Keratinocyte (primary cell): ENCODE measurements at regions not wholly inside any gene's neighbourhood (a gene's known extent, or its start where the extent isn't known, plus 50 kb on each side); places are given as distances from the start of the nearest gene placed in this dataset.

Source experiments
- DNase-seq: peaks from one replicate; pipeline ENCODE4 v3.0.0-alpha.2; 2011; ENCODE audit warnings: low read depth, missing footprints, low spot score
- FAIRE-seq: peaks from 2 replicates; lab custom pipeline; 2011; peaks lifted over from hg19 to GRCh38; lab: Jason Lieb, UNC
- H2AFZ ChIP-seq: 2 replicates; pipeline ENCODE4 v1.6.0; 2012; ENCODE audit warnings: low read length, control low read depth, inconsistent platforms; ENCODE audit not compliant: control insufficient read depth
- H3K27ac ChIP-seq: 2 replicates; pipeline ENCODE4 v1.5.1; 2011; ENCODE audit warnings: low read length; ENCODE audit not compliant: control insufficient read depth, insufficient read depth
- H3K27me3 ChIP-seq: 3 replicates; pipeline ENCODE4 v1.6.0; 2011; ENCODE audit warnings: low read length; ENCODE audit not compliant: control insufficient read depth, insufficient read depth; ENCODE audit errors: extremely low read depth
- H3K36me3 ChIP-seq, 2 experiments: 2 replicates in 1 of 2; 3 replicates in 1 of 2; pipeline ENCODE4 v1.5.1; 2011; ENCODE audit warnings: low read length in 2 of 2, mild to moderate bottlenecking in 1 of 2; ENCODE audit not compliant: control insufficient read depth in 2 of 2, insufficient read depth in 2 of 2; ENCODE audit errors: extremely low read depth in 1 of 2
- H3K4me1 ChIP-seq: 3 replicates; pipeline ENCODE4 v1.5.1; 2011; ENCODE audit warnings: low read length; ENCODE audit not compliant: control insufficient read depth, insufficient read depth; ENCODE audit errors: extremely low read depth
- H3K4me2 ChIP-seq: 3 replicates; pipeline ENCODE4 v1.6.0; 2011; ENCODE audit warnings: low read depth, low read length; ENCODE audit not compliant: control insufficient read depth, insufficient read depth; ENCODE audit errors: extremely low read depth
- H3K4me3 ChIP-seq, 3 experiments: fragments of 200-600 bp in 1 of 3; sonication (generic) in 1 of 3; 2 replicates in 2 of 3; 3 replicates in 1 of 3; pipeline ENCODE4 v1.5.1; 2011 to 2016; ENCODE audit warnings: low read length in 3 of 3, mild to moderate bottlenecking in 3 of 3, control low read depth in 2 of 3, inconsistent platforms in 1 of 3, low read depth in 1 of 3, mixed read lengths in 1 of 3, mixed run types in 1 of 3, moderate library complexity in 1 of 3; ENCODE audit not compliant: control insufficient read depth in 2 of 3, insufficient read depth in 2 of 3; ENCODE audit errors: extremely low read depth in 1 of 3
- H3K79me2 ChIP-seq: 2 replicates; pipeline ENCODE4 v1.6.0; 2012; ENCODE audit warnings: low read length; ENCODE audit not compliant: control insufficient read depth, insufficient read depth
- H3K9ac ChIP-seq: 3 replicates; pipeline ENCODE4 v1.6.0; 2011; ENCODE audit warnings: low read length; ENCODE audit not compliant: control insufficient read depth, insufficient read depth; ENCODE audit errors: extremely low read depth
- H3K9me1 ChIP-seq: 3 replicates; pipeline ENCODE4 v1.6.0; 2011; ENCODE audit warnings: low read length; ENCODE audit not compliant: control insufficient read depth, insufficient read depth; ENCODE audit errors: extremely low read depth
- H3K9me3 ChIP-seq: 2 replicates; pipeline ENCODE4 v1.5.1; 2012; ENCODE audit warnings: low read depth, low read length; ENCODE audit not compliant: control insufficient read depth
- H4K20me1 ChIP-seq: 3 replicates; pipeline ENCODE4 v1.6.0; 2011; ENCODE audit warnings: low read length; ENCODE audit not compliant: control insufficient read depth, insufficient read depth; ENCODE audit errors: extremely low read depth
- CTCF ChIP-seq, 3 experiments: IDR thresholded peaks in 1 of 3; conservative IDR thresholded peaks in 1 of 3; optimal IDR thresholded peaks in 1 of 3; 2 replicates in 2 of 3; 3 replicates in 1 of 3; pipeline versions ENCODE3 to v1.5.1; 2011; ENCODE audit warnings: low read length in 3 of 3, mild to moderate bottlenecking in 3 of 3, moderate library complexity in 2 of 3, control low read depth in 1 of 3, inconsistent platforms in 1 of 3; ENCODE audit not compliant: insufficient read depth in 2 of 3; ENCODE audit errors: extremely low read depth in 1 of 3
- EZH2 ChIP-seq: IDR thresholded peaks from one replicate; pipeline ENCODE4 v1.6.1; 2012; ENCODE audit warnings: inconsistent platforms, mild to moderate bottlenecking, low read length, moderate library complexity
- dilution Hi-C: fragments of 300-500 bp; cut with MboI; formaldehyde crosslinking; loops from one replicate; pipeline ENCODE4 v1.7.0; 2020; ENCODE audit warnings: low sequenced_read_pairs; ENCODE audit not compliant: extremely low pct_ligation_motif_present

GRCh38 chr11:27582621-27583020, 76.1 kb upstream of the LIN7C start:
- Histone ChIP-seq H3K36me3 (no peaks in the 10 kb centered on the region), H3K27ac (no peak overlapping the region), H3K9me3 (no peaks in the 10 kb centered on the region), H3K27me3 (no peaks in the 10 kb centered on the region), H3K9me1 (no peaks in the 10 kb centered on the region), H3K79me2 (no peaks in the 10 kb centered on the region), H2AFZ (no peak overlapping the region), H3K4me2 (no peak overlapping the region), H3K4me1 (no peaks in the 10 kb centered on the region), H3K4me3 (no peak overlapping the region), H4K20me1 (no peaks in the 10 kb centered on the region), H3K9ac (no peak overlapping the region)
- no peak for FAIRE-seq
- dilution Hi-C loops: no loop called here
- DNase-seq: no peak
- TF ChIP-seq EZH2: no peak
- no peak for TF ChIP-seq CTCF (optimal IDR thresholded peaks at IDR 0.05 in 1 of 3, IDR thresholded peaks at IDR 0.05 in 1 of 3, conservative IDR thresholded peaks at IDR 0.05 in 1 of 3; ENCODE audit: extremely low read depth in 1 of 3, insufficient read depth in 2 of 3, low read length in 3 of 3)

GRCh38 chr11:27574342-27574741, 67.8 kb upstream of the LIN7C start:
- Histone ChIP-seq H4K20me1 (no peaks in the 10 kb centered on the region), H3K4me2 (no peak overlapping the region), H3K79me2 (no peaks in the 10 kb centered on the region), H3K4me3 (no peak overlapping the region), H3K9me1 (no peaks in the 10 kb centered on the region), H3K9ac (no peak overlapping the region), H3K27ac (no peak overlapping the region), H3K4me1 (no peaks in the 10 kb centered on the region), H2AFZ (no peak overlapping the region), H3K27me3 (no peaks in the 10 kb centered on the region), H3K9me3 (no peaks in the 10 kb centered on the region), H3K36me3 (no peaks in the 10 kb centered on the region)
- FAIRE-seq (no peak), DNase-seq (no peak)
- dilution Hi-C loops: no loop called here
- TF ChIP-seq EZH2 (no peak), CTCF (optimal IDR thresholded peaks at IDR 0.05 in 1 of 3, IDR thresholded peaks at IDR 0.05 in 1 of 3, conservative IDR thresholded peaks at IDR 0.05 in 1 of 3; ENCODE audit: extremely low read depth in 1 of 3, insufficient read depth in 2 of 3, low read length in 3 of 3) (no peak)
